ENCODE measurements at regions not wholly inside any gene's neighbourhood (a gene's known extent, or its start where the extent isn't known, plus 50 kb on each side); places are given as distances from the start of the nearest gene placed in this dataset.

GRCh38 chr2:211086049-211086448, 529.6 kb downstream of the CPS1 start:
- TF ChIP-seq POLR2A (IDR thresholded peaks at IDR 0.05; ENCODE audit: low read length) (no peak), KDM5A (IDR thresholded peaks at IDR 0.05) (no peak), CTCF (IDR thresholded peaks at IDR 0.05) (no peak), PHF8 (IDR thresholded peaks at IDR 0.05; ENCODE audit: borderline replicate concordance, low read depth) (no peak)

Measured in A549 (cell line).